ENCODE measurements at regions not wholly inside any gene's neighbourhood (a gene's known extent, or its start where the extent isn't known, plus 50 kb on each side); places are given as distances from the start of the nearest gene placed in this dataset.

DNA sequence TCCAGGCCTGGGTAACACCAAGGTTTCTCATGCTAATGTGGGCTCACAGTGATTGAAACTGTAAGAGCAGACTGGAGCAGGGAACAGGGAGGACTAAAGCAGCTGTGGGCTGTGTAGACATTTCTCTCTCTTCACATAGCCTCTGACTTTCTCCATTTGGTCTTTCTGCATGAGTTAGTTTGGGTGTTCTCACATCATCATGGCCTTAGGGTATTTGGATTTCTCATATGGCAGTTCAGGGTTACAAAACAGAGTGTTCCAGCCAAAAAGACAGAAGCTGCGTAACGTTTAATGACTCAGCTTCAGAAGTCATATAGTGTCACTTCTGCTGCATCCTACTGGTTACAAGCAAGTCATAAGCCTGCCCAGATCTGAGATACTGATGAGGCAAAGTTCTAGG is 52.0 kb upstream of the OSBPL8 start:
- DNase-seq (ENCODE audit: low spot score): no peak

DNA sequence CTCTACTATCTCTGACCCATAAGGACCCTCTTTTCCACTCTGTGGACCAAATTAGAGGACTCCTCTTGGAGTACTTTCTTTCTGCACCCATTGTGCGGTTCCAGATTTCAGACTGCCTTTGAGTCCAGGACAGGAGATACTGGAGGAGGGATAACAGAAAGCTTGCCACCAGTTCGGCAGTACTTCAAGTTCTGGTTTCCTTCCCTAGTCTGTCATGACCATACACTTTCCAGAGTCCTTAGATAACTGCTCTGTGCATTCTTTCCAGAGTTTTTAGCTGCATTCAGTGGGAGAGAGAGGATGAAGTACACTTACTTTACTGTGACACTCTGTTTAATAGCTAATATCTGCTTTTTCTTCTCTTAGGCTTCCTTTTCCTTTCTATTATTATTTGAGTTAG is 54.8 kb upstream of the OSBPL8 start:
- no peak for DNase-seq (ENCODE audit: low spot score)

DNA sequence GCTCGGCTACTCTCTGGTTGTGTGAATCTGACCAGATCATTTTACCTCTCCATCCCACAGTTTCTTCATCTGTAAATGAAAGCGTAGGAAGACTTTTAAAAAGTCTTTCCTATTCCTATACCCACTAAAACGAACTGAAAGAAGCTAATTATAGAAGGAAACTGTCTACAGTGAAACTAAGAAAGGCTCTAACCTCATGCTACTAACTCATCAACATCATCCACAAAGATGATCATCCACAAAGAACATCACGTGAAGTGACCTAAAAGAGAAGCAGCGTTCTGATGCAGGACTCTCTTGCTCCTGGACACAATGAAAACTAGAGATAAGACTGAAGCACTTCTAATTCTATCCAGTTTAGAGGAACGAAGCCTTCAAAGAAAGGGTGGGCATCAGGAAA is 58.5 kb upstream of the OSBPL8 start:
- DNase-seq (ENCODE audit: low spot score): no peak

DNA sequence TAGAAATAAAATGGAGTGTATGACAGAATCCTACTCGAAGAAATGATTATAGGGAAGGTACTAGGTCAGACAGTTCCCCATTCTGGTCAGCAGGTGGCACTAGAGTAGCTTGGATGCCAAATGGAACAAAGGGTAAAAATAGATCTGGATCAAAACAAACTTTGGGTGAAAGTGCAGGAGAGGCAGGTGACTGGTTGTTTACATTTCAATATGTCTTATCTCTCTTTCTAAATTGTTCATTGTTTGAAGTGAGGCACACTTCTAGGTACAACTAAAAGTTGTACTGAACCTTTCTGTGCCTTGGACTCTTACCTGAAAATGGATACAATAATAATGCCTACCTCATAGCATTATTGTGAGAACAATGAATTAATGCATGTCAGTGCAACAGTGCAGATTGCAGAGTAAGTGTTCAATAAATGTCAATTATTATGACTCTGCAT is 62.0 kb upstream of the OSBPL8 start:
- peak; percentile 83 for DNase-seq (ENCODE audit: low spot score)

DNA sequence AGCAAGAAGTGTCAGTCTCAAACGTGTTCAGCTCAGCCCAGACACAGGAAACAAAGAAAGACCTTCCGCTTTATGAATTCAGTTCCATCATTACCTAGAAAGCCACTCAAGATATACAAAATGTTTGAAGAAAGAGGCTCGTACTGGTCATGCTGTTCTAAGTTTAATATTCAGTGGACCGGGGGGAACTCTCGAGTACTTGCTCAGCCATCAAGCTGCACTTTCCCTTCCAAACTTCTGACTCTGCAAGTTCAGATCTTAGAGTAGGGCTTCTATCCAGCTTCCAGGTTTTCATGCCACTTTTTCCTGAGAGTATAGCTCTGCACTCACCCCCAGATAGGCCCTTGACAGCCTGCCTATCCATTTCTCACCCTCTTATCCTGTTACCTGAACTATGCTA is 62.8 kb upstream of the OSBPL8 start:
- no peak for DNase-seq (ENCODE audit: low spot score)

DNA sequence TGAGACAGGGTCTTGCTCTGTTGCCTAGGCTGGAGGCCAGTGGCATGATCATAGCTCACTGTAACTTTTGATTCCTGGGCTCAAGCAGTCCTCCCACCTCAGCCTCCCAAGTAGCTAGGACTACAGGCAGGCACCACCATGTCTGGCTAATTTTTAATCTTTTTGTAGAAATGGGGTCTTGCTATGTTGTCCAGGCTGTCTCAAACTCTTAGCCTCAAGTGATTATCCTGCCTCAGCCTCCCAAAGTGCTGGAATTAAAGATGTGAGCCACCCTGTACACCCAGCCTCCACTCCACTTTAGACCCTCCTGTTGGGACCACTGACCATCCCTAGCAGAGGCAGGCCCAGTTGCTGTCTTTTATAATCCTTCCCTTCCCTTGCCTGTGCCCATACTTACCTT is 63.3 kb upstream of the OSBPL8 start:
- no peak for DNase-seq (ENCODE audit: low spot score)

DNA sequence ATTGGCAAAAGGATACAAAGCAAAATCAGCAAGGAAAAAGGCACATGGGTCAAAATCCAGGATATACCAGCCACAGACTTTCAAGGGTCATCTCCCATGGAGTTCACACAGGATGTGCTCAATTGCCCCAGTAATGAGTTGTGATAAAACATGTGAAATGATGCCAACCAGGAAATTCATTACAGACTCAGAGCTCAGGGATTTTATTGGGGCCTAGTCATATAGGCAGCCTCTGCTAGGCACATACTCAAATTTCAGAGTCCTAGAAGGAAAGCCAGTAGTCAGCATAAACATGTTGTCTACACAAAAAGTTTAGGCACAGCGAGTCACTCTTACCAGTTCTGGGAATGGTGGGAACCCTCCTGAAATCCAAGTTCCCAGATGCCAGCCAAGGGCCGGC is 64.4 kb upstream of the OSBPL8 start:
- no peak for DNase-seq (ENCODE audit: low spot score)

DNA sequence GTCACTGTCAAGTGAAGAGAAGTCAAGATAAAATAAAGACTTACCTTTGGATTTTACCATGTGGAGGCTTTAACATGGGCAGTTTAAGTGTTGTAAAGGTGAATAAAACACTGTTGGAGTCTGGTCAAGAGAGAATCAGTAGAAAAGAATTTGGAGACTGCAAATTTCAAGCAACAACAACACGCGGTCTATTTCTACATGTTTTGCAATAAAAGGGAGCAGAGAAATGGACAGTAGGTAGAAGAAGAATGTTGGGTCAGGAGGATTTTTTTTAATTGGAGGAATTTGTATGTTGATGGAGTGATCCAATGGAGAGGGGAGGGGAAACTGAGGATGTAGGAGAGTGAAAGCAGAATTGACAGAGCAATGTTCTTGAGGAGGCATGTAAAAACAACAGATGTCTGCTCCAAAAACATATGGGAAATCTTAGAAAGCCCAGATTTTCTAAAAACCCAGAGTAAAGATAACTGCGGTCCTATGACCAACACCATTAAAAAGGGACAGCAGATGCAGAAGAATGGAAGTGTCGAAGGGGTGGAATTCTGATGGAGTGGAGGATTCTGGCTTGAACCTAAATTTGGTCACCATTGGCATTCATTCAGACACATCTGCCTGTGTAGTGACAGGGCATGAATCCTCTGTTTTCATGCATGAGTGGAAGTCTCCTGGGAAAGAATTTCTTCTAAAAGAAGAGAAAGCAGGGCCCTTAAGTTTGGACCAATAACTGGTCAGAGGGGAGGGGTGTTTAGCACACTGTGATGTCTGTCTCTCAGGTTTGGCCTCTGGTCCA is 68.0 kb upstream of the OSBPL8 start:
- no peak for DNase-seq (ENCODE audit: low spot score)

DNA sequence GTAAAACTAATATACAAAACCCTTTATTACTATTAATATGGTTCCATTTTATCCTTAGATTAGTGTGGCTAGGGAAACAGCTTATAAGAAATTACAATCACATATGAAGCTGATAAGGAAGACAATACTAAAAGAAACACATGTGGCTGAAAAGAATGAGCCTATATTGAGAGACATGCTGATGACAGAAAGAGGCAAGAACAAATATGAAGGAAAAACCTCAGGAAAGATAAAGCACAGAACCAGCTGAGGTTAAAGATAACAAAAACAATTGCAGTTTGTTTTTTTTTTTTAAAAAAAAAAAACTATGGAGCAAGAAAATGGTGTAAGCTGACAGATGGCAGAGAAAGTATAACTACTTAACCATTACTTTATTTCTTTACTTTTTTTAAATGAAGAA is 69.2 kb upstream of the OSBPL8 start:
- DNase-seq (ENCODE audit: low spot score): no peak

DNA sequence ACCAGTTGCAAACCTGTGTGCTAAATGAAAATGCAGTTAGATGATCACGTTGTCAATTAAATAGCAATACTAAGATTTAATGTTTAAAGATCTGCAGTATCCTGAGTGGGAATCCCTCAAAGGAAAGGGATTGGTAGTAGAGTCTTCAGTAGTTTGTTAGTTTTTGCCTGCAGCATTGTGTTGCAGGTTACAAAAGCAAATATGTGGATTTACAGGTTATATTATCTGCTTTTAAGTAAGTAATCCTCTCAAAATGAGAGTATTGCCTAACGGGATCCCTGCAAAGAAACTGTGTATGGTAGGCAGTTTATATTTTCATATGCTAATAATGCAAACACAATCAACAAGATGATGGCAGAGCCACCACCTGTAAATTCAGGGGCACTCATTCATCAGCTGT is 72.2 kb upstream of the OSBPL8 start:
- no peak for DNase-seq (ENCODE audit: low spot score)

DNA sequence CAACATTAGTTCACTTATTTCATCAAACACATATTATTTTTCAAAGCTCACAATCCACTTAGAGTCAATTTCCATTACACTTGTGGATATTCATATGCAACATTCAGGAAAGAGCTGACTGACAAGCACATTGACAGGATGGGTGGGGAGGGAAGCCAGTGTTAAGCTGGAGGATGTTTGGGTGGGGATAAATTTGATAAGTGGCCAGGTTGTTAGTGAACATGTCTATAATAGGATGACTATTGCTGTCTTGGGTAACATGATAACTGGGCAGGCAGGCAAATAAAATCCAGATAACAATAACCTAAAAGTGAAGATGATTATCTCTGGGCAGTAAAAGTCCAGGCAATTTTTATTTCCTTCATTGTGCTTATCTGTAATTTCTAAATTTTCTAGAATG is 73.8 kb upstream of the OSBPL8 start:
- DNase-seq (ENCODE audit: low spot score): no peak

DNA sequence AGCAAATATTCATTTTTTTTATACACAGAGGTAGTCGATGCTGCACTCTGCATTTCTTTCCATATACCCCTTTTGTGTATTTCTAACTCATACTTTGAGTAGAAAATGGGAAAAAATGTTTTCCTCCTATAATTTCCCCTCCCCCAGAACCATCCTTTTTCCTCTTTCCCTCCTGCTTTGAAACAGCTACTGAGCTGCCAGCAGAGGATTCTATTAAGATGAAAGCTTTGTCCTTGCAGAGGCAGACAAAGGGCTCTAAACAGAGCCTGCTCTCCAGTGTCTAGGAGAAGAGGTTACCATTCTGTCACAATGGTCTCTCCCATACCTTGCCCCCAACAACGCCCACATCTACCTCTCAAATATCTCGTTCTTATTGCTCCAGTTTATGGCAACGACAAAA is 74.6 kb upstream of the OSBPL8 start:
- no peak for DNase-seq (ENCODE audit: low spot score)

DNA sequence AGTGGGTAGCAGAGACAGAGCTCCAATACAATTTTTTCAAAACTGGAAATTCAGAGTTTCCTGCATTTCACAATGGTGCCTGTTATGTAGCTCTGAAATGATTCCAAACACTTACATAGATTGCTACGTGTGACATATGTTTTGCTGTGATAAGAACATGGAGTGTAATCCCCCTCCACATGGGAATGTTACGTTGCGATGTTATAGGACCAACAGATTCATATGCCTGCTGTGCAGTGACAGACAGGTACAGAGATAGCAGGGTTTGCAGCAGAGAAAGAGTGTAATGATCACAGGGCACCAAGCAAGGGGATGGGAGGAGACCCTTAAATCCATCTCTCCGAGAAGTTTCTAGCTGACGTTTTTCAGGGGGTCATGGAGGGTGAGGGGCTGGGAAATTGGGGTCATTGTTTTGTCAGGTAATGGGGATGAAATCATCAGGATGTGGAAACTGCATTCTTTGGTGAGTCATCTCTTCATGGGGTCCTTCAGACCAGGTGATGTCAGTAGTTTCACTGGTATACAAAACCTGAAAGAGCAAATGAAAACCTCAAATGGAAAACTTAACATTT is 76.6 kb upstream of the OSBPL8 start:
- DNase-seq (ENCODE audit: low spot score): no peak

DNA sequence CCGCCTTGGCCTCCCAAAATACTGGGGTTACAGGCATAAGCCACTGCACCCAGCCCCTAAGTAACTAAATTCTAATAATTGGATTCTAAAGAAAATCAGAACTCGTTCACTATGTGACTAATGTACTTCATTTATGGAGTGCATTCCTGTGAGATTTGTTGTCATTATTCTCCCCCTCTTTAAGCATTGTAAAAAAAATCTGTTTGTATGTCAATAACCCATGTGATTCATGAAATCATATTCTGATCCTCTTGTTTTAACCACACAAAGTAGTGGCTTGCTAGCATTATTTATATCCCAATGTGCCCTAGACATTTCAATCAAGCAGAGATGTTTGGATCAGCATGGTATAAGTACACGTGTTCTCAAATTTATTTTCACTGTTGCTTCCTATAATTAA is 78.2 kb upstream of the OSBPL8 start:
- no peak for DNase-seq (ENCODE audit: low spot score)

DNA sequence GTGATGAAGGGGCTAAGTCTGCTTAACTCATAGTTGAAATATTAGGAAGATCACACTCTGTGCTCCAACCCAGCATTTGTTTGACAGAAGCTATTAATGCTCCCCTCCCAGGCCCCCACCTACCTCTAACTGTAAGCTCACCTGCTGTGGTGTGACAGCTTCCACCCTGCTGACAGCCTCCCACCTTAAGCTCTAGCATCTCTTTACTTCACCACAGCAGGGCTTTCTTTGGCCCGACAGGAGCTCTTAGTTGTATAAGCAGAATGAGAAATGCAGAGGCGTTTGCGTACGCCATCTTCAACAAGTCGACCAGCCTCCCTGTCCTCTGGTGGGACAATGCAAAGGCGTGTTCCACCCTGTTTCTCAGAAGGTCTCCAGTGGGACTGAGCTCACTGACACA is 80.1 kb upstream of the OSBPL8 start:
- no peak for DNase-seq (ENCODE audit: low spot score)

DNA sequence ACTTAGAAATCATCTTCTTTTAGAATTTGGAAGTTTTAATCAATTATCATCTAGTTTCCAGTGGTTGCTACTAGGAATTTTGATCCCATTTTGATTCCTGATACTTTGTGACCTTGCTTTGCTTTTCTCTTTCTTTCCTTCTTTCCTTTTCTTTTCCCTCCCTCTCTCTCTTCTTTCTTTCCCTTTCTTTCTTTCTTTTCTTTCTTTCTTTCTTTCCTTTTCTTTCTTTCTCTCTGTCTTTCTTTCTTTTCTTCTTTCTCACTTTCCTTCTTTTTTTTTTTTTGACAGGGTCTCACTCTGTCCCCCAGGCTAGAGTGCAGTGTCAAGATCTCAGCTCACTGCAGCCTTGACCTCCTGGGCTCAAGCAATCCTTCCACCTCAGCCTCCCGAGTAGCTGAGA is 81.5 kb upstream of the OSBPL8 start:
- no peak for DNase-seq (ENCODE audit: low spot score)

DNA sequence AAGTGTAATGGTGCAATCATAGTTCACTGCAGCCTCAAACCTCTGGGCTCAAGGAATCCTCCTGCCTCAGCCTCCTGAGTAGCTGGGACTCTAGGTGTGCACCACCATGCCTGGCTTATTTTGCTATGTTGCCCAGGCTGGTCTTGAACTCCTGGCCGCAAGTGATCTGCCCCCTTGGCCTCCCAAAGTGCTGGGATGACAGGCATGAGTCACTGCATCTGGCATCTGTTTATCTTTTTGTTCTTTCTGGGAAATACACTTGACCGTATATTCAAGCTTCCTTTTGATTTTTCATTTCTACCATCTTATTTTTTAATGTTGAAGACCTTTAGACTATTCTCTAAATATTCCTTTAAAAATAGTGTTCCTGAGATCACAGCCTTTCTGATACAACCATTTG is 82.4 kb upstream of the OSBPL8 start:
- no peak for DNase-seq (ENCODE audit: low spot score)

DNA sequence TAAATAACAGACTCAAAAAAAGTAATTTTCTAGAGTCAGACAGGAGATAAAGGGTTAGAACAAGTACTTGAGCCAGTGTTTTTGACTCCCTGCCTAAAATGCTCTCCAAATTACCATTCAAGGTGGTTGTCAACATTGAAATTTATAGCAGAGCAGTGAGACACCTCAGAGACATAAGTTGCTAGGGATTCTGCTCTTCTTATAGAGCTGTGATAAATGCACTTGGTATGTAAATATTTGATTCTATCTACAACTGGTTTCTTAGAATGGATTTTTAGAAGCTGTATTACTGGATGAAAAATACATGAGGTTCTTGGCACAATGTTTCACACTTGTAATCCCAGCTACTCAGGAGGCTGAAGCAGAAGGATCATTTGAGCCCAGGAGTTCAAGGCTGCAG is 83.9 kb upstream of the OSBPL8 start:
- no peak for DNase-seq (ENCODE audit: low spot score)

DNA sequence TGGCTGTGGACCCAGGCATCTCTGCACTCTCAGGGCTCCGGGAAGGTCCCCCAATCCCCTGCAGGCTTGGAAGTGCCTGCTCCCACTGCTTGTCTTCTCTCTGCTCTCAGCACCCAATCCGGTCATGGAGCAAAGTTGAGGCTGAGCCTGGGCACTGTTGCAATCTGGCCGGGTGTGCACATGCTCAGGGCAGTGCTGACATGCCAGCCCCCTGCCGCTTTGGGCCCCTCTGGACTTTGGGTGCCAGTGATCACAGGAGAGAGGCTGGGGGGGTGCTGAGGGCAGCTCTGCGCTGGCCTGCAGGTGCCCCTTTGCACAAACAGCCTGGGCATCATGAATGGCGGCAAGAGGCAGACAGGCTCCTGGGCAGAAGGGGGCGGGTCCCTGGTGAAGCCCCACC is 85.4 kb upstream of the OSBPL8 start:
- DNase-seq (ENCODE audit: low spot score): no peak

DNA sequence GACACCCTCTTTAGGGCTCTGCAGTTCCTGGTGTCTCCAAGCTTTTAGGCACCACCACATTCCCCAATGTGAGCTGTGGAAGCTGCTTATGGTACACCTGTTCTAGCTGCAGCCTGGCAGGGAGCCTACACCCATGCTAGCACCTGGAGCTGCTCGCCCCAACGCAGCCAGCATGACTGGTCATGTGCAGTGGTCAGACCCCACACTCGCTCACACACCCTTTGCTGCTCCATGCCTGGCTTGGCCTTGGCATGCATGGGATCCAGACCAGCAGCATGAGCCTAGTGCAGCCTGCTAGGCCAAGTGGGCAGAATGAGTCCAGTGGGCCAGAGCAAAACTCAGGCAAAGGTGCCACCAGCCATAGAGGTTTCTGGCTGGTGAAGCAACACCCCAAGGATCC is 86.4 kb upstream of the OSBPL8 start:
- no peak for DNase-seq (ENCODE audit: low spot score)

DNA sequence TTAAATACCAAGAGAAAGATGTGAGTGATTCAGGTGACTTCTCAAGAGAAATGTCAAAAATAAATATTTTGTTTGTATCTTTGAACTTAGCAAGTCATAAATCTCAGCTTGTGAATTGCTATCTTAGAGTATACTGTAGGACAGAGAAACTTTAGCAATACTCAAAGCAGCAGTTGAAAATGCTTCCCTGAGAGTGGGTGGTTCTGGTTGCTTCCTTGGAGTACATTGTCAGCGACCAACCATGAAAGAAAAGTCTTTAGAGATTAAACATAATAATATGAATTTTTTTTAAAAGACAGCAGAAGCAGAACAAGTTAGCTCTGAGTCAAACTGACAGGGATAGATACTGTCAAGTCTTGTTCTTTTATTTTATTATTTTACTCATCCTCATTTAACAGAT is 86.8 kb upstream of the OSBPL8 start:
- no peak for DNase-seq (ENCODE audit: low spot score)

DNA sequence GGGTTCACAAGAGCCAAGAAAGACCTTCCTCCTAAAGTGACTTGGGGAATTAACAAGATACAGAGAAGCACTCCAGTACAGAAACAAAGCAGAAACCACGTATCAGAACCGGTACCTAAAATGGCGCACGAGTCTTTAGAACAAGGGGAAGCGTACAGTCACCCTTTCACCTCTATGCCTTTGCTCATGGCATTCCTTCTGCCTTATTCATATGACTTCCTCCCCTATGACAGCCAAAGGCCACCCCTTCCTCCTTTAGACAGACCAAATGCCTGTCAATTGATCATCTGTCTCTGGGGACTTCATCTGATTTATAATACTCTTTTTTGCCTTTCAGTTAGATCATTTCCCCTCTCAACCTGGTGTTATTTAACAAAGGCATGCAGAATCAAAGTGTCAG is 89.5 kb upstream of the OSBPL8 start:
- no peak for DNase-seq (ENCODE audit: low spot score)

DNA sequence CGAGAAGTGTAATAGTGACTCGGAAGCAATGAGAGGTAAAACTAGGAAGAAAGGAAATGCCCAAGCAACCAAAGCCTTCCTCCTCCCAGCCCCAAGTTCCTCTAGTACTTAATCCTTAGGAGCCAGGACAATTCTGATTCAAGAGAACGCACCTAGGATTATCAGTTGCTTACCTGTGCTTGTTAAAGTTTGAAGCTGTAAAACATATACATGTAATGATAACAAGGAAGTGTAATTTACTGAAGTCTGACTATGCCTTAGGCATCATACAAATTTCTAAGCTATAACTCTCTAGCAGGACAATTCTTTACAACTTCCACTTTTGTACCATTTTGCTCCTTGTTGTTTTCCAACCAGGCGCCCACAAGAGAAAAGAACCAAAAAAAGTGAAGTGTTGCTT is 92.8 kb upstream of the OSBPL8 start:
- no peak for DNase-seq (ENCODE audit: low spot score)

DNA sequence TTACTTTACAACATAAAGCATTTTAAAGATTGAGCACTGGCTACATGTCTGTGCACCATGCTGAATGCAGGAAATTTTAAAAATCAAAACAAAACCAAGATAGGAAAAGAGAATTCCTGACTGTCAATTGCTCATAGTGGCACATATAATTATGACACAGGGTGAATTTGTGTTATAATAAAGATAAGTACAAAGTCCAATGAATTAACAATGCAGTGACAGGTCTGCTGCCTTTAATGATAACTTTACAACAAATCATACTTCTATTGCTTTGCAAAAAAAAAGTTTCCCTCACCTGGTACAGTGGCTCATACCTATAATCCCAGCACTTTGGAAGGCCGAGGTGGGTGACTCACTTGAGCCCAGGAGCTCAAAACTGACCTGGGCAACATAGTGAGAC is 93.8 kb upstream of the OSBPL8 start:
- DNase-seq (ENCODE audit: low spot score): no peak

Measured in cerebellar cortex (tissue), 1 donor.